NCI-H1105 (cell line): ENCODE measurements at regions not wholly inside any gene's neighbourhood (a gene's known extent, or its start where the extent isn't known, plus 50 kb on each side); places are given as distances from the start of the nearest gene placed in this dataset.
"Not testable (repeated sequence)": the region's sequence is repeated elsewhere in the genome, so short reads cannot be mapped to it uniquely, and the experiment has no call there.

Experiments used
- DNase-seq: peaks from one replicate; lab custom pipeline; 2025; lab: John Stamatoyannopoulos, UW

DNA sequence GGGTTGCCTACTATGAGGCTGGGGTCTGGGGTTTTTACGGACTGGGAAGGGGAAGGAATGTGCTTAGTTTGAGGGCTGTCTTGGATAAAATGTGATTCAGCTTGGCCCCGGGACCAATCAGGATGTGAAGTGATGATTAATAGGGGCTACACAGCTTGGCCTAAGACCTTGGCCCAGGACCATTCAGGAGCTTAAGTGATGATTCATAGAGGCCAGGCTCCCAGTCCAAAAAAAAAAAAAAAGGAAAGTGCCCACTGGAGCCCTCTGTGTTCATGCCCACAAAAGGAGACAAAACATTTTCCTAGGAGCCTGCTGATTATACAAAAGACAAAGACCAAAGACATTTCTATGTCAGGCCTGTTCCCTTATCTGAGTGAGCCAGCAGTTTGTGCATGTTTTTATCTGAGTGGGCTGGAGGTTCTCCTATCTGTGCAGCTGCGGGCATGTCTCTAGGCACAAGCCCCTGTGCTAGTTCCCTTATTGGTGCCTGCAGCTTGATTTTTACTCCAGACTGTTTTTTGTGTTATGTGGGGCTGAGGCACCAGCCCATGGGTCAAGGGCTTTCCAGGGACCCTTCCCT, 898.2 kb upstream of the GOT2 start:
- DNase-seq: no peak

DNA sequence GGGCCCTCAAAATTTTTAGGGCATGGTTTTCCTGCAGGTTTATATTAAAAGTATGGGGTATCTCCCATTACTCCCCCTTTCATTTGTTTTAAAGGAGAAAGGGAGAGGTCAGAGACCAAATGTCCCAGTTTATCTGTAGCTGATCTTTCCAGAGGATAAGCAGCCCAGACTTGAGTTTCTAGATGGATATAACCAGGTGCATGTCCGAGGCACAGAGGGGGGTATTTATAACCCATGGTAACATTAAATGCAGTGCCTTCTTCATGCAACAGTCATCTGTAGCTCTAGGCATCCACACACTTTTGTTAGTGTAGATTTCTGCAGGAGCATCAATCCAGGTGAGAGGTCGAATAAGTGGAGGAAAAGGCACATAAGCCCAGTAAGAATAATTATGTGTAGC, 890.3 kb upstream of the GOT2 start:
- not testable (repeated sequence) for DNase-seq

DNA sequence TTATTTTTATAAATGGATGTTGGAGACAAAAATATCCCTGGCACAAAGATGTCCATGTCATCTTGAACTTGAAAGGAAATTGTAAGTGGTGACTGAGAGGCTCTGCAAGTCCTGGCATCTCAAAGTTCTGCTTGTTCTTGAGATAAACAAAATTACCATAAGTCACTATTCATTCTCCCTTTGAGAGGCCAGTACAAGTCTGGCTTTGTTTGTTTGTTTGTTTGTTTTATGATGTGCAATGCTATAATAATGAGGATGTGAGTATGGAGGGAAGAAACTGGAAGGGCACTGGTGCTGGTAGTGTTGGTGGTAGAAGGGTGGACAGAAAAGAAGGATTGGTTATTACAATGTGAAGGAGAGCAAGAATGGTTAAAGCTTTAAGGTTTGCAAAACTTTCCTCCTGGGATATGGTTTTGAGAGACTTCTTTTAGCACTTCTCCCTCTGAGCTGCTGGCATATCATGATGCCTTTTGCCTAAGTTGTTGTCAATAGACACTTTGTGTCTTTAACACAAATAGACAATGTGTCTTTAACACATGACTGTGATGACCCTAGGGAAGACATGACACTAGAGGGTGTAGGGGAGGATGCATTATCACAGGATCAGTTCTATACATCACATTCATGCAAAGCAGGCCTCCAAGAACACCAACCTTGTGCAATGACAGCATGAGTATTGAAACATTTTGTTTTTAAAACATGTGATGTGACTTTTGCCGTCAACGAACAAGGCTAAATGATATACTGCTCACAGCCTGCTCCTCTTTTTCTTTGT, 880.5 kb upstream of the GOT2 start:
- no peak for DNase-seq

DNA sequence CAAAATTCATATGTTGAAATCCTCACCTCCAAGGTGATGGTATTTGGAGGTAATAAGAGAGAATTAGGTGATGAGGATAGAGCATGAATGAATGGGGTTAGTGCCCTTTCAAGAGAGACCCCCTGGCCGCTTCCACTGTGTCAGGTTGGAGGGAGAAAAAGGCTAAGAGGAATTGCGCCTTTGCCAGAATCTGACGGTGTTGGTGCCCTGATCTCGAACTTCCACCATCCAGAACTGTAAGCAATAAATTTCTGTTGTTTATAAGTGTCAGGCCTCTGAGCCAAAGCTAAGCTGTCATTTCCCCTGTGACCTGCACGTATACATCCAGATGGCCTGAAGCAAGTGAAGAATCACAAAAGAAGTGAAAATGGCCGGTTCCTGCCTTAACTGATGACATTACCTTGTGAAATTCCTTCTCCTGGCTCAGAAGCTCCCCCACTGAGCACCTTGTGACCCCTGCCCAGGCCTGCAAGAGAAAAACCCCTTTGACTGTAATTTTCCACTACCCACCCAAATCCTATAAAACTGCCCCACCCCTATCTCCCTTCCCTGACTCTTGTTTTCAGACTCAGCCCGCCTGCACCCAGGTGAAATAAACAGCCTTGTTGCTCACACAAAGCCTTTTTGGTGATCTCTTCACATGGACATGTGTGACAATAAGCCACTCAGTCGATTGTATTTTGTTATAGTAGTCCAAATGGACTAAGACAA, 878.9 kb upstream of the GOT2 start:
- not testable (repeated sequence) for DNase-seq

DNA sequence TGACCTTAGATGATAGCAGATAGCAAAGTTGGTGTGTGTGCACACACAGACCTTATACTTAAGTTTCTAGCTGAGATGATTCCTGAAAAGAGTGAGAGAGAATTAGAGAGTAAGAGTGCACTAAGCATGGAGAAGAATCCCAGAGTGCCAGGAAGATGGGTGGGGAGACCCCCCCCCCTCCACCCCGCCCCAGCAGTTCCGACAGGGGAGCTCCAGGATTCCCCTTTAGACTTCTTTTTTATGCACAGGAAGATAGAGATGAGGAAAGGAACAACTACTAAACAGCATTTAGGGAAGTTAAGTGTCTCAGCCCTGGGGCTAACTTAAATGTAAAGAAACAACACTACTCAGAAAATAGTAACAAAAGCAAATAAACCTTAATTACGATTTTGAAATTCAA, 878.0 kb upstream of the GOT2 start:
- no peak for DNase-seq

DNA sequence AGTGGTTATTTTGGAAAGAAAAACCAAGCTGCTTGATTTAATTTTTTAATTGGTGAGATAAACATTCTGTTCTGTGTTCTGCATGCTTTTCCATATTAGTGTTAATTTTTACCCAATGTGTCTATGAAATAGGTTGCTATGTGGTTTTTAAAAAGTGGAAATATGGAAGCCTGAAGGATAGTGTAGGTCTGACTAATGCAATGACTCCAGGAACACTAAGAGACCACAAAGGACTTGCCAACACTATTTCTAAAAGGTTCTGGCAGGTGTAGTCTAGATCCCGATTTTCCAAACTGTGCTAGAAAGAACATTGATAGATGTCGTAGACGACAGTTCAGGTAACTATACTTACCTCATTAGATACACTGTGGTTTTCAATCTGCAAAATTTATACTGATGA, 877.4 kb upstream of the GOT2 start:
- no peak for DNase-seq

DNA sequence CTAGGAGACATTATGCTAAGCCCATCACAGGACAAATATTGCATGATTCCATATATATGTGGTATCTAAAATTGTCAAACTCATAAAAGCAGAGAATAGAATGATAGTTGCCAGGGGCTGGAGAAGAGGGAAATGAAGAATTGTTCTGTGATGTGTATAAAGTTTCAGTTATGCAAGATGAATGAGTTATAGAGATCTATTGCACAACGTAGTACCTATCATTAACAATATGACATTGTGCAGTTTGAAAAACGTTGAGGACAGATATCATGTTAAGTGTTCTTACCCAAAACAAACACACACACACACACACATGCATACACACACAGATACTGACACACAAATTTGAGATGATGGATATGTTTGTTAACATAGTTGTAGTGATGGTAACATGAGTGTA, 871.6 kb upstream of the GOT2 start:
- DNase-seq: no peak

DNA sequence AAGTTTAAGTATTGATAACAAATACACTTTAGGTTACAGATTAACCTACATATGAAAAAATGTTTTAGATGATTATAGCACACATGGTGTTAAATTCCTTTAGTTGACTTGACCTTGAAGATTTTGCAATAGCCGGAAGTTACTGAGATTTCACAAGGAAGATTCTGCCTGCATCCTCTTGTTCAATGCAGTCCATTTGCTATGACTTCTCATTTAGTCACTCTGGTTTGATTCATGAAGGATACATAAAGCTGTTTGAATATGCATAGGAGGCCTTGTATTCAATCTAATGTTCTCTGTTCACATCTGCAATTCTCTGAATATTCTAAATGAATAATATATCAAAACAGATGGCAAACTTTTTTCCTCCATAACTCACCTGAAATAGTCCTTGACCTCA, 870.2 kb upstream of the GOT2 start:
- DNase-seq: no peak

DNA sequence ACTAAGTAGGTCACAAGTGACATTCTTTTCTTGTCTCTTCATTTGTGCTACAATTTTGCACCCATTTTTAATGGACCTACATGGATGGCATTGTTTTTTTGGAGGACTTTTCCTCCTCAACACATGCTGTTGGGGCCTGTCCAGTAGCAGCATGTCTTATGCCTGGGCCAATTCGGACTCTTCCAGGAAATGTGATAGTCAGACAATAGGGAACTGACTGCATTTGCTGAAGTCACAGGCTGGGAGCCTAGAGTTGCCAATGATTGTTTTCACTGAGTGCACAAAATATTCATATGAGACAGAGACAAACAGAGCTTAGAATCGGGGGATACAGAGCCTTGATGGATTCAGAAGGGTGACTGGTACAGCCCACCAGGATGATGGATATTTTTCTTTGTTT, 867.3 kb upstream of the GOT2 start:
- DNase-seq: no peak

DNA sequence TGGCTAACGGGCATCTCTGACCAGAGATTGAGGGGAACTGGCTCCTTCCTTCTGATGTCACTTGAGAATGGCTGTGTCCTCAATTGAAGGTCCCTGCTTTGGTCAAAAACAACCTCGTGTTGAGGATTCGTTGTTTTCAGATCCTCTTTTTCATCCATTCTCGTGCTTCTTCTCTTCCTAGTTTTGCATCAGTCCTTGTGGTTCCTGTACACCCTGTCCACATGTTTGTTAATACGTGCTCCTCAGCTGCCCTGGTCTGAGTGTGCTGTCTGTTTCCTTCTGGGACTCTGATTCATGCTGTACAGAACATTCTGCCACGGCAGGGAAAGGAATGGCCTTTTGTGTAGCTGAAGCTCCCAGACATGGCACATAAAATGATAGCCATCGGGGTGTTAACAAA, 863.2 kb upstream of the GOT2 start:
- no peak for DNase-seq

DNA sequence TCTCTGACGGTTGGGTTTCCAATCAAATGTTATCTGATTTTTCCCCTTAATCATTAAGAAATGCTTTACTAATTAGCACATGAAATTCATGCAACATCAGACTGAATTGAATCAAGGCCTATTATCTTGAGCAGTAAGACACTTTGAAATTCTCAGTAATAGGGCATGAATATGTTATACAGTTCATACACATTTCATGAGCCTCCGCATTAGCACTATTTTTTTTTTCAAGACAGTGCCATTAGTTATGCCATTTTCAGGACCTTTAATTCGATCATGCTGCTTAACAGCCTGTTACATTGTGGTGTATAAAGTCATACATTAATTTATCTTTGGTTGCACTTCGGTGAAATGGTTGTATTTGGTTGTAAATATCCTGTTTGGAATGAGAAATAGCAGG, 862.6 kb upstream of the GOT2 start:
- no peak for DNase-seq

DNA sequence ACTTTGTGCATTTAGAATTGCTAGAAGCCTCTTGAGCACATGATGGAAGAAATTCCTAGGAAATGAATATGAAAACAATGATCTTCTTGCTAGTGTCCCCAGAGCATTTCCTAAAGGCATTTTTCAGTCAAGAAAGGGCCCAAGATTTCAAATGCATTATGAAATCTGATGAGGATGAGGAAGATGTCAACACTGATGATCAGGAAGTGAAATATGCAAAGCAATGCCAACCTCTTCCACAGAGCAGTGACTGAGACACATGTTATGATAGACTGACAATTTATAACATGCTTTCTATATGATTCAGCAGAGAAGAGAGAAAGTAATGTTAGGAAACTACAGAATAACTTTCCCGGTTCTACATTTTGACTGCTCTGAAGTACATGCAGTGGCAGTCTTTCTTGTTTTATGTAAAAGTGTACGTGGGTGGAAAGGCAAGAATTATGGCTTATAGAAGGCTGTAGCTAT, 859.1 kb upstream of the GOT2 start:
- DNase-seq: no peak

DNA sequence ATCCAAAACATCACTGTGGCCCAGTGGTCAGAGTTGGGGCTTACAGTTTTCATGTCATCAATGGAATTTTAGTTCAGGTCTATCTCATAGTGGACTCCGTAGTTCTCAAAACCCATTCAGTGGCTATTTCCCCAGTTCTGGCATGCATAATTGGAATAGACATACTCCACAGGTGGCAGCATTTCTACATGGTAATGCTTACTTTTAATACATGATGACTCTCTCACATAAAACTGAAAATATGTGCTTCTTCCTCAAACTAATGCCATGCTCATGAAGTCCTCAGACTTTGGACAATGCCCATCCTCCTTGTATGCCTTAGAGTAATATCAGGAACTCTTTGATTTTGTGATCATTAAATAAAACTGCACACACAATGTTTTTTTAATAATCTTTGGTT, 857.4 kb upstream of the GOT2 start:
- no peak for DNase-seq

DNA sequence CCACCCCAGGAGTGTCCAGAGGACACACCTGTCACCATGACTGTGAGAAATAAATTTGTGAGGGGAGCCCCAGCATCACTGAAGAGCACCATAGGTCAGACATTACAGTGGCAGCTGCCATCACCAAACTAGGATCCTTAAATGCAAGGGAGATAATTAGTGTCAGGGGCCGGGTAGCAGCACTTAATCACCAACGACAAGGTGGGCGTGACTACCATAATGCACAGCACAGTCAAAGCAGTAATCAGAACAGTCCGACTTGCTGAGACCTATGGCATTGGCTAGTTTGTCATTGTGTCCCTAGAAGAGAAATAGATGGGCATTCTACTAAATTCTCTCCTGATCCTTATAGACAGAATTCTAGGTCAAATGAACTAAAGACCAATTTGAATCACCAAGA, 856.7 kb upstream of the GOT2 start:
- DNase-seq: no peak

DNA sequence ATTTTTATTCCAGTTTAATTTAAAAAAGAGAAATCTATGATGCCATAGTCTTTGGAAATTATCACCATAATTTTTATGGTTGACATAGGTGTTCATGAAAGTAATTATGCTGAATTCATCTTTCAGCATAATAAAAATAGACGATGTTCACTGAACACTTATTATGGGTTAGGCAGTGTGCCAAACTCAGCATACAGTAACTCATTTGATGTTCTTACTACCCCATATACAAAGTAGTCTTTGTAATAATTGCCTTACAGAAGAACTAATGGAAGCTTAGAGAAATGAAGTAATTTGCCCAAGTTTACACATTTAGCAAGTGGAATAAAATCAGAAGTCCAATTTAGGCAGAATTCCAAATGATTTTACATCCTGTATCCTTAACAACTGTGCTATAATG, 852.2 kb upstream of the GOT2 start:
- DNase-seq: no peak

DNA sequence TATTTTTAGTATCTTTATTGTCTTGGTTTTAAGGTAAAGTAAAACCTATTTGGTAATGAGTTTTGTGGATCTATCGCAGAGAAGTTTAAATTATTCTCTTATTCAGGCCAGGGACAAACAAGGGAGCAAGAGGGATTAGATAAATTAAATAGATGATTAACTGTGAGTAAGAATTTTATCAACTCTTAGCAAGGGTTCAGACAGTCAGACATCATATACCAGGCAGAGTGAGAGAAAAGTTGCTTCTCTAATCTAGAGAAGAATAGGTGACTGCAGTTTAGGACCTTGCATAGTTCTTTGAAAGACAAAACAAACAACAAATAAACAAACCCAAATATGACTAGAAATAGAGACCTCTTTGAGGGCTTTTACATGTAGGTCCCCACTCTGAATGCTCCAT, 840.2 kb upstream of the GOT2 start:
- DNase-seq: no peak

DNA sequence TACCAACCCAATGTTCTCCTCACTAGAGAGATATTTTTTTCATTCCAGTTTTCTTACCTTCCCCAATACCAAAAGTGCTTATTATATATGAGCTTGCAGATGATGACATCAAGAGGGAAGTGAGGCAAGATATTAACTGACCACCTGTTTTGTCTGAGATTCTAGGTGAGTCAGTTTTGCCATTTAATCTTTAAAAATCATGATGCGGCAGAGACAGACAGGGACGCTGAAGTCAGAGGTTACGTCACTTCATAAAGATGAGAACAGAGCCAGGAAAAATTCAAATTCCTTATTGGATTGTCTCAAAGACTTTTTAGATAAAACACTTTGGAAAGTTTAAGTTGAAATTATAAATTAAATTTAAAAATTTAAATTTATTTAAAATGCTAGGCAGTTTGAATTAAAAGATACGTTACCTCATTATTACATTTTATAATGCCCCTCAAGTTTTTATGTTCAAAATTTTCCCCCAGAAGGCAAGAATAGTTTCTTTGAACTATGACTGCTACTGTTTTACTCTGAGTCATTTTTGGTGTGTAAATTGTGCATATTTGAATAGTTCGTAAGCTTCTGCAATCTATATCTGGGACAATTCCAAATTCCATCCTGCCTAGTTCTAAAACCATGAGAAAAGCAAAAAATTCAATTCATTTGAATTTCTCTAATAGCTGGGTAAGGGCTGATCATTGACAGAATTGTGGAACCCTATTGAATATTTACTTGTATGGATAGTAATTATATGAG, 839.6 kb upstream of the GOT2 start:
- no peak for DNase-seq

DNA sequence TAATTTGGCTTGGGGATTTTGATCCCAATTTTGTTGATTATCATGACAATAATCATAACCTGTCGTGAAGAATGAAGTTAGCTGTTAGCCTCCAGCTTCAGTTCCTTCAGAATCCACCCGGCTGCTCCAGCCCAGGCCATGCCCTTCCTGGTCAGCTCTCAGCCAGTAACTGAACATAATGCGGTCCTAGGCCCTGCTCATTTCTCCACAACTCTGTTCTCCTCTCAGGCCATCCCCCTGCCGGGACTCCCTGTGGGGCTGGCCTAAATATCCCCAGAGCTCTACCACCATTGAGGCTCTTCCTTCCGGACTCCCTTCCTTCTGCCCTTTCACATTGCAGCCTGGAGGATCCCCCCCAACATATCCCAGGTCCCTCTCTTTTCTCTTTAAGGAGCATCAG, 833.4 kb upstream of the GOT2 start:
- DNase-seq: no peak

DNA sequence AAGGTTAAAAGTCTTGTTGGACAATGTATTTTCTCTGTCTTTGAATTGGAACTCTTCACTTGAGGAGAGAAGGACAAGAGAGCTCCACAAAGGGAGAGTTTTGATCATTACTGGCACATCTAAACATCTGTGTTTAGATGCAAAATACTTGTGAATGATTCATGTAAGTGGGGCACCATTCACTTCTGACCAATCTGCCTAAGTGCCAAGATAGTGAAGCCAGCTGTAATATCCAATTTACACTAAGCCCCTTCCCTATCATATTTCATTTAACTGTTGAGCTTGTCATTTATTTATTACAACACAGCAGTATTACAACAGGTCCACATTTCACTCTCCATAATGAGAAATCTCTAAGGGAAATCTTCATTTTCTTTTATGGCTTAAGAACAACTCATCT, 832.3 kb upstream of the GOT2 start:
- DNase-seq: no peak

DNA sequence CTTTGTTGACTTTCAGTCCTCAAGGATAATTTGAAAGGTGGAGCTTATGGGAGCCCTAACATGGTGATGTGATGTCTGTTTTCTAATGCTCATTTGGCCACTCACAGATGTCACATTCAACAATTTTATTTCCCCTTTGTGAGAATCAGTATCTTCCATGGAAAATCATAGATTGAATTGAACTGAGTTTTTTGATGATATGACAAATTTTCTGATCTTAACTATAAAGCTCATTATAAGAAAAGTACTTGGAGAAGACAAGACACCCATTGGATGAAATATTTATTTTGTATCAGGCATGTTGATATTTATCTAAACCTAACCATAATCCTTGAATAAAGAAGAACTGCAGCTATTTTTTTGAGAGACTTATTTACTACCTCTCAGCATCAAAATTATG, 824.6 kb upstream of the GOT2 start:
- DNase-seq: no peak

DNA sequence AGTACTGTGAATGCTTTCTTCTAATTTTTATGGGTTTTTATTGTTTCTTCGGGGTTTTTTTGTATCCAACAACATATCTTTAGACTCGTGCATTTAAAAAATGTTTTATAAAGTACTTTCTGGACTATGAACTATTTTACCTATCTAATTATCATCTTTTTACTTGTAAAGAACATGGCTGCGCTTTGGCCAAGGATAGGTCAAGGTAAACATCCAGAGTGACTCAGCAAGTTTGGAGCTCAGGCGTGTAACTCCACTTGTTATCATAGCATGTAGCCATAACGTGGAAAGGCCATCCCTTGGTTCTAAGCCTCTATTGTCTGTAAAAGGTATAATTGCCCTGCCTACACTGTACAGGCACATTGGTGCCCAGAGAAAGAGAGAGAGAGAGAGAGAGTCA, 818.0 kb upstream of the GOT2 start:
- no peak for DNase-seq

DNA sequence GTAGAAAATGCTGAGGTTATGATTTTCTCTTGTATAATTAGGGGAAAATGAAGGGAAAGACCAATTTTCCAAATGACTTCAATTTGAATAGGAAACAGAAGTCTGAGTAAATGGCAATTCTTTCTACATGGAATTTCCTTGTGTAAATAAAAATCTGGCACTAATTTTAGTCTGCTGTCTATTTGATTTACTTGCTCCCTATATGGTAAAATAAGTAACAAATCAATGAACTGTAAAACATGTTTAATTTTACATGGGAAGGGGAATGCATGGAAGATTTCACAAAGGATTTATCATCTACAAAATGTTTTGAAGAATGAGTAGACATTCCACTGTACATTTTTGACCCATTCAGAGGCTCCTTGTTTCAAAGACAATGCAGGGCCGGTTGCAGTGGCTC, 811.6 kb upstream of the GOT2 start:
- DNase-seq: no peak

DNA sequence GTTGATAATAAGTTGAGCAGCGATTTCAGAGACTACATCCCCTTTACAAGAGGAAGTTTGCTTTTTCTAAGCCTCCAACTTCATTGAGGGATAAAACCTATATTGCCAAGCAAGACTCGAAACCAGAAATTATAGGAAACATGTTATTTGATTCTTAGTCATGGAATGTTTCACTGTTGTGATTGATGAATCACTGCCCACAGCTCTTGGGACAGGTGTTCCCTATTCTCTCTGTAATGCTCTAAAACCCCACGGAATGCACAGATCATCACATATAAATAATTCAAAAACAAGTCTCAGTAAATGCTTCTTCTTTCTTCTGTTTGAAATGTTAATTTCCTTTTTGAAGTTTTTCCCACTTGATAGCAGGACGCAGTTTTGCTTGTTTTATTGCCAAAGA, 809.5 kb upstream of the GOT2 start:
- no peak for DNase-seq
